Smooth muscle cell (in vitro differentiated cells): ENCODE measurements at regions not wholly inside any gene's neighbourhood (a gene's known extent, or its start where the extent isn't known, plus 50 kb on each side); places are given as distances from the start of the nearest gene placed in this dataset.

Experiments used
- DNase-seq: peaks from one replicate; lab custom pipeline; 2025; ENCODE audit not compliant: unreplicated experiment; lab: John Stamatoyannopoulos, UW
- H2AFZ ChIP-seq: fragments of 200-600 bp; sonication (generic); 2 replicates; pipeline ENCODE4 v1.6.0; 2016; ENCODE audit warnings: antibody characterized with exemption, low read depth, mild to moderate bottlenecking
- H3F3A ChIP-seq: fragments of 200-600 bp; sonication (generic); 2 replicates; pipeline ENCODE4 v1.6.0; 2017; ENCODE audit warnings: antibody characterized with exemption, low read depth
- H3K27ac ChIP-seq: fragments of 200-600 bp; sonication (generic); 2 replicates; pipeline ENCODE4 v1.5.1; 2016; ENCODE audit warnings: low read depth, mild to moderate bottlenecking
- H3K27me3 ChIP-seq: fragments of 200-600 bp; sonication (generic); 2 replicates; pipeline ENCODE4 v1.6.1; 2016; ENCODE audit warnings: low read depth, mild to moderate bottlenecking
- H3K36me3 ChIP-seq: fragments of 200-600 bp; sonication (generic); 2 replicates; pipeline ENCODE4 v1.5.1; 2016; ENCODE audit warnings: low read depth
- H3K4me1 ChIP-seq: fragments of 200-600 bp; sonication (generic); 2 replicates; pipeline ENCODE4 v1.5.1; 2016; ENCODE audit warnings: low read depth
- H3K4me2 ChIP-seq: fragments of 200-600 bp; sonication (generic); 2 replicates; pipeline ENCODE4 v1.6.0; 2016; ENCODE audit warnings: mild to moderate bottlenecking
- H3K4me3 ChIP-seq: fragments of 200-600 bp; sonication (generic); 2 replicates; pipeline ENCODE4 v1.5.1; 2016; ENCODE audit warnings: mild to moderate bottlenecking
- H3K79me2 ChIP-seq: fragments of 200-600 bp; sonication (generic); 2 replicates; pipeline ENCODE4 v1.6.0; 2016; ENCODE audit warnings: low read depth, mild to moderate bottlenecking
- H3K9ac ChIP-seq: fragments of 200-600 bp; sonication (generic); 2 replicates; pipeline ENCODE4 v1.6.0; 2016; ENCODE audit warnings: low read depth
- H3K9me3 ChIP-seq: fragments of 200-600 bp; sonication (generic); replicated peaks from 2 replicates; pipeline ENCODE4 v1.5.1; 2016; ENCODE audit warnings: low read depth
- H4K20me1 ChIP-seq: fragments of 200-600 bp; sonication (generic); 2 replicates; pipeline ENCODE4 v1.6.0; 2016; ENCODE audit warnings: low read depth
- WGBS: methylation state at CpG from one replicate; pipeline ENCODE4 v1.1.7; 2016; ENCODE audit warnings: low lambda C conversion rate; 5-methylcytosine and 5-hydroxymethylcytosine counted together
- TF ChIP-seq, protein P1 (sequence below): fragments of 200-600 bp; sonication (generic); IDR thresholded peaks from 2 replicates; pipeline ENCODE4 v1.5.1; 2017; ENCODE audit warnings: borderline replicate concordance, mild to moderate bottlenecking, antibody characterized with exemption; ENCODE audit not compliant: insufficient read depth, poor library complexity, severe bottlenecking

DNA sequence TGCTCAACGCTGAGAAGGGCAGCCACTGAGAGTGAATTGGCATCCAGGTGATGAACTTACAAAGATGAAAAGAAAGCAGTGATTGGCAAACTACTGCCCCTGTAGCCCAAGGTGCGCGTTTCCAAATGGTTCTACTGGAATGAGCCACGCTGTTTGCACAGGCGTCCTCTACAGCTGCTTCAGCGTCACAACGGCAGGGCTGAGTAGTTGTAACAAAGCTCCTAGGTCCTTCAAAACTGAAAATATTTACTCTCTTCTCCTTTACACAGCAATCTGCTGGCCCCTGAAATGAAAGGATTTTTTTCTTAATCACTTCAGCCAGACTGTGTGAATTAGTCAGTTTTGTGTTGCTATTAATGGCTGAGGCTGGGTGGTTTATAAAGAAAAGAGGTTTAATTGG, 107.2 kb upstream of the FOXF1 start:
- no peak overlapping the region for H3K4me2 ChIP-seq
- peaks cover 3% of the 10 kb centered on the region for H3F3A ChIP-seq
- H3K4me1 ChIP-seq: peaks cover 5% of the 10 kb centered on the region
- no peak for DNase-seq
- H2AFZ ChIP-seq: no peak overlapping the region
- no peak overlapping the region for H3K9ac ChIP-seq
- H3K27me3 ChIP-seq: no peaks in the 10 kb centered on the region
- no peak overlapping the region for H3K4me3 ChIP-seq
- H3K36me3 ChIP-seq: no peaks in the 10 kb centered on the region
- no peaks in the 10 kb centered on the region for H3K9me3 ChIP-seq
- TF ChIP-seq, protein P1, sequence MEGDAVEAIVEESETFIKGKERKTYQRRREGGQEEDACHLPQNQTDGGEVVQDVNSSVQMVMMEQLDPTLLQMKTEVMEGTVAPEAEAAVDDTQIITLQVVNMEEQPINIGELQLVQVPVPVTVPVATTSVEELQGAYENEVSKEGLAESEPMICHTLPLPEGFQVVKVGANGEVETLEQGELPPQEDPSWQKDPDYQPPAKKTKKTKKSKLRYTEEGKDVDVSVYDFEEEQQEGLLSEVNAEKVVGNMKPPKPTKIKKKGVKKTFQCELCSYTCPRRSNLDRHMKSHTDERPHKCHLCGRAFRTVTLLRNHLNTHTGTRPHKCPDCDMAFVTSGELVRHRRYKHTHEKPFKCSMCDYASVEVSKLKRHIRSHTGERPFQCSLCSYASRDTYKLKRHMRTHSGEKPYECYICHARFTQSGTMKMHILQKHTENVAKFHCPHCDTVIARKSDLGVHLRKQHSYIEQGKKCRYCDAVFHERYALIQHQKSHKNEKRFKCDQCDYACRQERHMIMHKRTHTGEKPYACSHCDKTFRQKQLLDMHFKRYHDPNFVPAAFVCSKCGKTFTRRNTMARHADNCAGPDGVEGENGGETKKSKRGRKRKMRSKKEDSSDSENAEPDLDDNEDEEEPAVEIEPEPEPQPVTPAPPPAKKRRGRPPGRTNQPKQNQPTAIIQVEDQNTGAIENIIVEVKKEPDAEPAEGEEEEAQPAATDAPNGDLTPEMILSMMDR: no peak
- H3K79me2 ChIP-seq: no peaks in the 10 kb centered on the region
- no peak overlapping the region for H3K27ac ChIP-seq
- H4K20me1 ChIP-seq: no peaks in the 10 kb centered on the region
- WGBS: 86% methylated on average over 7 of the region's 7 CpGs

DNA sequence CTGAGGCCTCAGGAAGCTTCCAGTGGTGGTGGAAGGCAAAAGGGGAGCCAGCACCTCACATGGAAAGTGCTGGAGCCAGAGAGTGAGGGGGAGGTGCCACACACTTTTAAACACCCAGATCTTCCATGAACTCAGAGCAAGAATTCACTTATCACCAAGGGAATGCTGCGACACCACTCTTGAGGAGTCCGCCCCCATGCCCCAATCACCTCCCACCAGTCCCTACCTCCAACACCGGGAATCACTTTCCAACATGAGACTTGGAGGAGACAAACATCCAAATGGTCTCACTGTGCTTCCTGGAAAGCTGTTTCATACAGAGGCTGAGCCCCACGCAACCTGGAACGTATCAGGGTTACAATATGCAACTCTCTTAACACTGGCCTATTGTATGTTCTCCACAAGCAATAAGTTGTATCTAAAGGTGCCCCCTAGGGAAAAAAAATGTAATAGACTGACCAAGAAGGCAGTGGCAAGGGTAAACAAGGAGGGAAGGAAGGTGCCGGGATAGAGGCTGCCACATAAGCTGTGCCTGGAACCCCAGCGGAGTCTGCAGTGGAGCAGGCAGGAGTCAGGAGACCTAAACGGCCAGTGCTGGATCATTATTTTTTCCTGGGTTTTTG, 106.7 kb upstream of the FOXF1 start:
- Histone ChIP-seq H3K4me2 (no peak overlapping the region), H3K9me3 (no peaks in the 10 kb centered on the region), H3K27ac (no peak overlapping the region), H3K9ac (no peak overlapping the region), H3K79me2 (no peaks in the 10 kb centered on the region), H4K20me1 (no peaks in the 10 kb centered on the region), H2AFZ (no peak overlapping the region), H3K4me3 (no peak overlapping the region), H3K27me3 (no peaks in the 10 kb centered on the region), H3K4me1 (peaks cover 5% of the 10 kb centered on the region), H3K36me3 (no peaks in the 10 kb centered on the region), H3F3A (no peaks in the 10 kb centered on the region)
- DNase-seq: no peak
- 60% methylated on average over 8 of the region's 8 CpGs for WGBS
- TF ChIP-seq, protein P1: no peak

DNA sequence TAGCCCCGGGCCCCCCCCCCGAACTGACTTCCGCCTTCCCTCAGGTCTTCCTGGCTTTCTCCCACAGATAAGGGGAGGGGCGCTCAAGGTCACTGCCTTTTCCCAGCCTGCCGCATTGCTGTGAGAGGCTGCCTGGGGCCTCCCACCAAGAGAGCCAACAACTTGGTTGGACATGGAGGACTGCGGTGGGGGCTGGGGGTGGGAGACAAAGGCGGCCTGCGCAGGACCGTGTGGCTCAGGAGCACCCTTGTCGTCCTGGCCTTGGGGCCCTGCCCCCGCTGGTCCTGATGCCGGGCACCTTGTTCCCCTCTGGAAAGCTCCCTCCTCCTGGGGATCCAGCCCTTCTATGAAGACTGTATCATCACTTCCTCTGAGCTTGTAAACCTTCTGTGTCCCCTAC, 105.6 kb upstream of the FOXF1 start:
- Histone ChIP-seq H4K20me1 (no peaks in the 10 kb centered on the region), H3K27me3 (no peaks in the 10 kb centered on the region), H3K4me3 (no peak overlapping the region), H2AFZ (no peak overlapping the region), H3K9ac (no peak overlapping the region), H3K4me1 (peaks cover 5% of the 10 kb centered on the region), H3K79me2 (no peaks in the 10 kb centered on the region), H3K27ac (no peak overlapping the region), H3K4me2 (no peak overlapping the region), H3K9me3 (no peaks in the 10 kb centered on the region), H3F3A (no peaks in the 10 kb centered on the region), H3K36me3 (no peaks in the 10 kb centered on the region)
- no peak for DNase-seq
- WGBS: 85% methylated on average over 9 of the region's 12 CpGs
- TF ChIP-seq, protein P1: no peak

DNA sequence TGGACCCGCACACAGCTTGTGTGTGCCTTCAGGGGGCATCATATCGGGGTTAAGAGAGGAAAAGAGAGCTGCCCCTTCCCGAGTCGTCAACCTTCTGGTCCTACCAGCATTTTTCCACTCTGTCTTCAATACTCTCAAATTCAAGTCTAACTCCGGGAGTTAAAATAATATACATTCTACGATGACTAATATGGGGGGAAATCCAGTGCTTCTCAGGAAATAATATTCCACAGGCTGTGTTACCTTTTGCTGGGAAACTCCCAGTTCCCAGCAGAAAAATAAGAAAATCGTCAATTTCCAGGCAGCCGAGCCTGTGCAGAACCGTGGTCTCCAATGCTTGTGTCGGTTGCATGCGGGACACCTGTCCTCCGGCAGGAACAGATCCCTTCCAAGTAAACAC, 105.0 kb upstream of the FOXF1 start:
- DNase-seq: no peak
- no peak overlapping the region for H3K4me2 ChIP-seq
- no peak overlapping the region for H3K4me3 ChIP-seq
- H3K9ac ChIP-seq: no peak overlapping the region
- H3K4me1 ChIP-seq: peaks cover 5% of the 10 kb centered on the region
- no peaks in the 10 kb centered on the region for H3K9me3 ChIP-seq
- H3K79me2 ChIP-seq: no peaks in the 10 kb centered on the region
- no peak overlapping the region for H3K27ac ChIP-seq
- no peak overlapping the region for H2AFZ ChIP-seq
- no peaks in the 10 kb centered on the region for H3K36me3 ChIP-seq
- H3K27me3 ChIP-seq: no peaks in the 10 kb centered on the region
- H3F3A ChIP-seq: no peaks in the 10 kb centered on the region
- TF ChIP-seq, protein P1: no peak
- no peaks in the 10 kb centered on the region for H4K20me1 ChIP-seq
- WGBS: 84% methylated on average over 12 of the region's 12 CpGs
